ENCODE measurements at regions not wholly inside any gene's neighbourhood (a gene's known extent, or its start where the extent isn't known, plus 50 kb on each side); places are given as distances from the start of the nearest gene placed in this dataset.
A peak's percentile ranks its signal among the peaks of the same experiment; 100 is the strongest.

DNA sequence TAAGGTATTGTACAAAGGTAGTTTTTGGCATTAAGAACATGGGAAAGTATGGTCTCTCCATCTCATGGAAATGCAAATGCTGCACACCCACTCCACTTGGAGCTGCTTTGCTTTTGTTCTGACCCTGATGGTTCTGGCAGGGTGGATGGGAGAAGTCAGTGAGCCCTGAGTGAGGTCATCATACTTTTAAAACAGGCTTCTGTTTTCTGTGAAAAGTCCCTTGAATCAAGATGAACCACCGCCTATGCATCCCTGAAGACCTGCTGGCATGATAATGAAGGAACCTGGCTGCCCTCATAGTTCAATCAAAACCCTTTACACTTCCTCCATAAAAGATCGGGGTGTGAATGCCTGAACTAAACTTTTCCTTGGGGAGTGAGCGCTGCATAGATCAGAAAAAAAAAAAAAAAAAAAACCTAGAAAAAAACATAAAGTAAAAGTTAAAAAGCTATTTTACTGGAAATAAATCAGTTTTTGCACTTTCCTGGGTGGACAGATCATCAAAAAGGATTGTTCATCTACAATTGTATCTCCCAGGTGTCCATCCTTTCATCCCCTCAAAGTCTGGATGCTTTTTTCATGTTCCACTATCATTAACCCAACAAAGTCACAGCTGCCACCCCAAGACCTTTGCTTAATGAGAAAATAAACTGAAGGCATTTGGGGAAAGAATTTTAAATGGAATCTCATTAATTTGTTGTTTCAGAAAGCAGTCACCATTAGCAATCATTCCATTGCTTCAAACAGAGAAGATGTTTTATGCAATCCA, 728.1 kb upstream of the DDX18 start:
- no peak for DNase-seq

DNA sequence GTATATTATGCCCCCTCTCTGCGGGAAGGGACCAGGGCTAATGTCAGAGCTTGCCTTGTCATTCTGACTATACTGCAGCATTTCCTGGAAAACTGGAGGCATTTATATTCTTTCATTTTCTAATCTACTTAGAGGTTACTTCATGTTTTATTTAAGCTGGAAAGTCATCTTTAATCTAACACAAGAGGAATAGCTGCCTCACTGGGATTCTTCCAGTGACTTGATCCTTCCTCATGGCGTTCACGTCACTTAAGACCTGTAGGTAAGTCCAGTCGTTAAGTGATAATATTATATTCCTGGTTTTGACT, 727.6 kb upstream of the DDX18 start:
- DNase-seq = no peak

DNA sequence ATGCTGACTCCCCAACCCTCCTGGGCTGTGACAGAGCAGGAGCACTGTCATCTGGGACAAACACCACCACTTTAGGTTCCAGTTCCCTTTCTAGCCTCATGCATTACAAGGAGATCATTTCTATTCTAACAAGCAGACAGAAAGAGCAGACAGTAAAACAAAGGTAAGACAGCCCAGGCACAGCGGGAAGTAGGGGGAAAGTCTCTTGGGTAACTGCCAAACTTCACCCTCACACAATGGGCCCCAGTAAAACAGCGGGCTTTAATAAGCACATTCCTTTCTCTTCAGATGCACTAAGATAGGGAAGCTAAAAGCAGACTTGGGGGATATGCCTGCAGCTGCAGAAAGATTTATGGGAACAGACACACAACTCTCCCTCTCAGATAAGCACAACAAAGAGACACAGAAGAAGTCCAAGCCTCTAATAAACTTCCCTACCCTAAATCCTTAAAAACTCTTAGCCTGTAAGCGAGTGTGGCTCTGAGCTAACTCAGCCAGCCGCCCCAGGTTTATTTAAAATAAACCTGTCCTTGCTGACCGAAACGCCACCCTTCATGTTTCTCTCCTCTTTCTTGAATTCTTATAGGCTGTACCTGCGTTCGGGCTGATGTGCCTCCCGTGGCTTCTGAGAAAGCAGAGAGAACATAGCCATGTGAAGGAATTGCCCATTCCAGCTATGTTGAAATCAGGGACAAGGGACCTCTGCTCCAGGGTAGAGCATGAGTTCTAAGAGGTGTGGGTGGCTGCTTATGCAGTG, 726.8 kb upstream of the DDX18 start:
- no peak for DNase-seq

DNA sequence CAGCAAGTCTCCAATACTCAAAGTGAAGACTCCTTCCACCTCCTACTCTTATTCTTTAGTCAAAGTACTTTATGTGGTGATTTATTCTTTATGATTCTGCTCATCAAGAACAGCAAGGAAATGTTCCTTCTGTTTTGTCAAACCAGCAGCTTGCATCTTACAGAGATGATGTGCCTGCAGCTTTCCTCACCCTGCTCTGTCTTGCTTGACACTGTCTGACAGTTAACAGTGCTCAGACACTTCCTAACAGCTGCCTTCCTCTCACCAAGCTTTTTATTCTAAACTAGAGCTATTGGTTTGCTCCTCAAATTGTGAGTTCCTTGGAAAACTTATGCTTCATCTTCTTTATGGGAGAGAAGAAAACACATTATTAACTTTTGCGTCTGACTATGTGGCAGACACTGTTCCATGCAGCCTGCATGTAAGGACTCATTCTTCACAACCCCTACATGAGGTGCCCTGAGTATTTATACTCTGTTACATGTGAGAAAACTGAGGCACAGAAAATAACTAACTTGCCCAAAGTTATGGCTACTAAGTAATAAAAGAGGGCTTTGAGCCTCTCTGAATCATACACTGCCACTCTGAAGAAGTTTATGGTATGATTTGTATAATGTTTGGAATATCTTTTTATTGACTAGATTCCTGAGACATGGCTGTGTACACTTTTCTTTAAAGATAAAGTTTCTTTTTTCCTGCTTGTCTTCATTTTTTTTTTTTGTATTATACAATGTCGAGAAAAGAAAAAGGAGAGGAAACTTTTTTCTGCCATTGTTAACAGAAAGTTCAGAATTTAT, 723.3 kb upstream of the DDX18 start:
- DNase-seq = no peak

DNA sequence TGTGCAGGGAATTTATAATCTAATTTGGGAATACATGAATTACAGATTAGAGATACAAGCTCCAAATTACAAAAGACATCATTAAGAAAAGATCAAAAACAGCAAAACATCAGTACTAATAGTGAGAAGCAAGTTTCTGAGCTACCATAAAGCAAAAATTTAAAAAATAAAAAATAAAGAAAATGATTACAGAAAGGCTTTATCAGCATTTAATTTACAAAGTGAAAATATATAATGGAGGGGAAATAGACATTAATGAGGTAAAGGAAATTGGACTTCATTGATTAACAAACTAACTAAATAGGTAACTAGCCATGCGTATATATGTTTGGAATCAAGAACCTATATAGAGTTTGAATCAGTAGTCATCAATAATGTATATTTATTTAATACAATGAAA, 712.9 kb upstream of the DDX18 start:
- no peak for DNase-seq

DNA sequence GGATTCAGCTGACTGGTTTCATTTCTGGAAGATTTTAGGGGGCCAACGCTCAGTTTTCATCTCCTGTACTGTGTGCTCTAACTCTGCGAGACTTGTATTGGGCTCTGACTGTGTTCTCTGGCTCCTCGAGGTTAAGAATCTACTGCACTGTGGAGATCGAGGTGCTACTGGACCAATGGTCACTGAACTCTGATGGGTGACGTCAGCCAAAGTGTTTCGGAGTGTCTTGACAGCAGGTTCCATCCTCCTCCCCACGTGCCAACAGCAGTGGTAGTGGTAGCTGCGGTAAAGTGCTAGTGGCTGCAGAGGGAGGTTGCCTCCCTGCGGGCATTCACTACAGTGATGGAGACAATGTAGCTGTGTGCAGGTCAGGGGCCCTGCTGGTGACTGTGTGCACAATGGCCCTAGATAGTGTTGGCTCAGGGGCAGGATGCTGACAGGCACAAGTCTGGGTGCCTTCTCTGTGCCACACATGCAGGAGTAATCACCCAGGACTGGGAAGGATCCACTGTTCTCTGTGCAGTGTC, 705.7 kb upstream of the DDX18 start:
- no peak for DNase-seq

DNA sequence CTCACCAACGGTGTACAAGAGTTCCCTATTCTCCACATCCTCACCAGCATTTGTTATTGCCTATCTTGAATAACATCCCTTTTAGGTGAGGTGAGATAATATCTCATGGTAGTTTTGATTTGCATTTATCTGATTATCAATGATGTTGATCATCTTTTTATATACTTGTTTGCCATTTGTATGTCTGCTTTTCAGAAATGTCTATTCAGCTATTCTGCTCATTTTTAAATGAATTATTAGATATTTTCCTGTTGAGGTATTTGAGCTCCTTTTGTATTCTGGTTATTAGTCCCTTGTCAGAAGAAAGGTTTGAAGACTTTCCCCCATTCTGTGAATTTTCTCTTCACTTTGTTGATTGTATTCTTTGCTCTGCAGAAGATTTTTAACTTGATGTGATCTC, 695.5 kb upstream of the DDX18 start:
- no peak for DNase-seq

DNA sequence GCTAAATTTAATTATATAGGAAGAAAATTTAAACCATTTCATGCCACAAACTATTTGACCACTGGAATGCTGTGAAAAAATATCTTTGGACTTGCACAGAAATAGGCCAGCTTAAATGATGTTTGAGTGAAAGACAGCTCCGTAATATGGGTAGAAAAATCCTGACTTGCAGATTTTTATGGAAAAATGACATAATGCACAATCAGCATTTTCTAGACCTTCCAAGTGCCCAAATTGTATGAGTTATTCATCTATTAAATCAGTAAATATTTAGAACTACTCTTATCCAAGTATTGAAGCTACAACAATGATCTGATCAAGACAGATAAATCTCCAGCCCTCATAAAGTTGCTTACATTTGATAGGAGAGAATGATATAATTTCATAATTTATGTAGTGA, 691.1 kb upstream of the DDX18 start:
- no peak for DNase-seq

DNA sequence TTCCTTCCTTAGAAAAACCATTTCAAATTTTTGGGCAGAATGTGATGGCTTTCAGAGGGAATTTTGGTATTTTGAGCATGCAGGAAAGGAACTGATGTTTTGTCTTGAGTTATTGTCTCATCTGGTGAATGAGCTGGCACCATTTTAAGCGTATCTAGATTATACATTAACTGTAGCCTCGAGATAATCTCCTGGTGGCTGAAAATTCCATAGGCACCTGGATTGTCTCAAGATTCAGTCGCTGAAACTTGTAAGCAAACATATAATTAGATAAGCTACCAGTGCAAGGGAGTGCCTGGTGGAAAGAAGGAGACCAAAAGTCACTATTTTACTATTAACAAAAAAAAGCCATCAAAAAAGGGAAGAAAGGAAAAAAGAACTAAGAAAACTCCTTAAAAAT, 687.8 kb upstream of the DDX18 start:
- no peak for DNase-seq

DNA sequence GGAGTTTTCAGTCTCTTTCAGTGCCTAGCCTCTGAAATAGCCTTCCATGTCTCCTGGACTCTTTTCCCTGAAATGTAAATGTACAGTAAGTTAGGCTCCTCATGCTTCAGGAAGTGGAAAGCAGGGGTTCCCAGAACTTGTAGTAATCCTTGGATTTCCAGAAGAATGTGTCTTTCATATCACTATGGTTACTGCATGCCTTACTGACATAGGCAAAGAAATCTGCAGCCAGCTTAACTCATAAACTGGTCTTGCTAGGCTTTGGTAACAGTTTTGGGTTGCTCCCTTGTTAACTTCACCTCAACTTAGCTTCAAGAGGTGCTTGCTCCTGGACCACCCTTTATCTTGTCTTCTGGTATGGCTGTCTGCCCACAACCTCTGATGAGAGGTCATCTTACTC, 686.8 kb upstream of the DDX18 start:
- DNase-seq = no peak

DNA sequence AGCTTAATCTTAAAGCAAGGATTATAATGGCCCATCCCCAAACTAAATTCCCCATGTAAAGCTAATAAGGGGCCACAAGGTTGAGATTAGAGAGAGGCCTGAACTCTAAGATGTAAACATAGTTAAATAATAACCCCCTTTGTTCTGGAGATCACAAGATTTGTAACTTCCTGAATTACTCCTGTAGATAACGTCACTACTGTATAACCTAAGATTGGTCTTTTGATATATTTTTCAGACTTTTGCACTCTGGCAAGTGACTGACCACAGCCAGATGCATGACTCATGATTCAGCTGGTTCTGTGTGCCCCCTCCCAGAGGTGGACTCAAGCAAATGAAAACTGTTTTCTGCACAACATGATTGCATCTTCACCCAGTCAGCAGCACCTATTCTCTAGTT, 686.0 kb upstream of the DDX18 start:
- DNase-seq = no peak

DNA sequence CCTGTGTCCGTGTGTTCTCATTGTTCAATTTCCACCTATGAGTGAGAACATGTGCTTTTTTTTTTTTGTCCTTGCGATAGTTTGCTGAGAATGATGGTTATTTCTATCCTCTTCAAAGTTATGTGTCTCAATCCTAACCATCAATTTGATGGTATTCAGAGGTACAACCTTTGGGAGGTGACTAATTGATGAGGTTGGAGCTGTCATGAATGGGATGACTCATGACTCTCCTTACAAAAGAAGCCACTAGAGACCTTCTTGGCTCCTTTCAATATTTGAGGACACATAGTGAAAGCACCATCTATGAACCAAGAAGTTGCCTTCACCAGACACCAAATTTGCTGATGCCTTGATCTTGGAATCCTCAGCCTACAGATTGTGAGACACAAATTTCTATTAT, 677.1 kb upstream of the DDX18 start:
- DNase-seq = no peak

DNA sequence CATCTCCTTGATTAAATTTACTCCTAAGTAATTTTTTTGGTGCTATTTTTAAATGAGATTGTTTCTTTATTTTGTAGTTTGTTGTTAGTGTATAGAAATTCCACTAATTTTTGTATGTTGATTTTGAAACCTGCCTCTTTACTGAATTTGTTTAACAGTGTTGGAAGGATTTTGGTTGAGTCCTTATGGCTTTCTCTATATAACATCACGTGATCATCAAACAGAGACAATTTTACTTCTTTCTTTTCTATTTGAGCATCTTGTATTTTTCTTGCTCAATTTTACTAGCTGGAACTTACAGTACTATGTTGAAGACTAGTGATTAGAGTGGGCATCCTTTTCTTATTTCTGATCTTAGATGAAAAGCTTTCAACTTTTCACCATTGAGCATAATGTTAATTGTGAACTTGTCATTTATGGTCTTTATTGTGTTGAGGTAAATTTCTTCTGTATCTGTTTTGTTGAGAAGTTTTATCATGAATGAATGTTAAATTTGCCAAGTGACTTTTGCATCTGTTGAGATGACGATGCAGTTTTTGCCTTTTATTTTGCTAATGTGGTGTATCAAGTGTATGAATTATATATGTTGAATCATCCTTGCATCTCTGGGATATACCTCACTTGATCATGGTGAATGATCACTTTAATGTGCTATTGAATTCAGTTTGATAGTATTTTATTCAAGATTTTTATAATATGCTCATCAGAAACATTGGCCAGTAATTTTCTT, 645.3 kb upstream of the DDX18 start:
- DNase-seq = no peak

DNA sequence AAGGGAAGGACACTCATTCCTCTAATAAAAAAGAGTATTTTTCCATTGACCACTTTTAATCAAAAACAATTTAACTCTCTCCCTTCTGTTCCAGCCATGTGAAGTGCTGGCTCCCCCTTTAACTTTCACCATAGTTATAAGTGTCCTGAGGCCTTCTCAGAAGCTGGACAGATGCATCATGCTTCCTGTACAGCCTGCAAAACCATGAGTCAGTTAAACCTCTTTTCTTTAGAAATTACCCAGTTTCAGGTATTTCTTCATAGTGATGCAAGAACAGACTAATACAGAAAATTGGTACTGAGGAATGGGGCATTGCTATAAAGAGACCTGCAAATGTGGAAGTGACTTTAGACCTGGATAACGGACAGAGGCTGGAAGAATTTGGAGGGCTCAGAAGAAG, 643.6 kb upstream of the DDX18 start:
- DNase-seq = no peak

DNA sequence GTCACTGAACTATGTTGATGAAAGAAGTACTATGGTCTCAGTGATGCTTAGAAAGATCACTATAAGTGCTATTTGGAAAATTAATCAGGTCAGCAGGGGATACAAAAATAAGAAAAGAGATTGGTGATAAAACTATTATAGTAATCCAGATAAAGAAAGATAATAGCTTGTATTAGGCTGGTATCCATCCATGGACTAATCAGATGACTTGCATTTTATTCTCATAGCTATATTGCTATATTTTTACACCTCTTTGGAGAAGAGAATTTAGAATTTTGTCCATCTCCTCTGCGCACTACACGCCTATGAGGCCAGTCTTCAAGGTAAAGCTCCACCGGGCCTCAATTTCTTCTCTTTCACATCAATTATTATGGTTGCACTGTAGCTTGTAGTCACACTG, 635.1 kb upstream of the DDX18 start:
- no peak for DNase-seq

DNA sequence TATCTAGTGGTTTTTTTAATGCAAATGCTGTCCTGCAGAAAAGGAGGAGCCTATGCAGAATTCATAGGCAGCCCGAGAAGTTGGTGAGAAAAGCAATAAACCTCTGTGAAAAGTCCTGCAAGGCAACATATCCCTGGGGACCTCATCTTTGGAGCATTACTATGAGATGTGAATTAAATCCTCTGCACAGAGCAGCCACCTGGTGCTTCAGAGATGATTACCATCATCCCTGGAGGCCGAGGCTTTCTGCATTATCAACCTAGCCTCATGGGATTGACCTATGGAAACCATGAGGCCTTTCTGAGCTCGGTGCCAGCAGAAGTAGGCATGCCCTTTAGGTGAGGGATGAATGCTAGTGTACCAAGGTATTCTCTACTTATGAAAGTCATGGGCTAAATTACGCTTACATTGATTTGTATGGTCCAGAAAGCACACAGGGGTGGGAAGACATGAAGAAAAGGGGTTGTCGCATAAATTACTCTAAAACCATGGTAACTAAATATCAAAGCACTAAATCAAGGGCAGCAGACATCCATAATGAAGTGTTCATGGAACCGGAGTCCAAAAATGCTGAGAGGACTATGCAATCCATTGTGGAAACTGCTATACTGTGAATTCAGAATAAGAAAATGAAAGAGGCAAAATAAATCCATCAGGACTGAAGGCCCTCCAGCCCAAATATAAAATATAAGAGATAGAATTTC, 623.5 kb upstream of the DDX18 start:
- DNase-seq = peak; percentile 97

DNA sequence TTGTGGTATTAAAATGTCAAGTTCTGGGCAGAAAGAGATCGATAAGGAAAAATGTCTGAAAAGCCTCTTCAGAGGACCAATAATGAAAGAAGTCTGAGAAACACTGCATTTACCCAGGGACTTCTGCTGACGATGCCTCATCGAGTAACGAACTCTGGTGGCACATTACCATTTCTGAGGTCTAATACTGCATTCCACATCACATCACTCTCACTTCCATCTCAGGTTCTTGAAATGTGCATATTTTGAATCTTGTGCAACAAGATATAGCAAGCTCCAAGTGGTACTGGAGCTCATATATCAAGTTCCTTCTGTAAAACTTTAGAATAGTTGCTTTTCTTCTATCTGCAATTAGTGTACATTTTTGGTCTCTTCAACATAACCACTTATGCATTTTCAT, 619.1 kb upstream of the DDX18 start:
- no peak for DNase-seq

DNA sequence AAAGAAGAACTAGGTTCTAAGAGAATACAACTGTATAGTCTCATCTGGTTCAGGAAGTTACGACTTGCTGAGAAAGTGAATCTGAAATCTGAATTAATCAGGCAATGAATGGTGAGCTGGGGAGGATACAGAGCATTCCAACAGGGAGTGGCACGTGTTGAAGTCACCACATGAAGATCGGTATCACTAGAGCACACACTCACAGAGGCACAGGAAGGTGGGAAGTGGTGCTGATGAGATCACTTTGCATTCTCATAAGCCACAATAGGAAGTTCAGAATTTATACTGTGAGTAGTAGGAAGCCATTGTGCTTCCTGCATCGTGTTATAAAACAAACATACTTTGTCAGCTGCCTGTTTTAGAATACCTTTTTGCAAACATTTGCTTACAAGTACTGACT, 615.0 kb upstream of the DDX18 start:
- DNase-seq = no peak

DNA sequence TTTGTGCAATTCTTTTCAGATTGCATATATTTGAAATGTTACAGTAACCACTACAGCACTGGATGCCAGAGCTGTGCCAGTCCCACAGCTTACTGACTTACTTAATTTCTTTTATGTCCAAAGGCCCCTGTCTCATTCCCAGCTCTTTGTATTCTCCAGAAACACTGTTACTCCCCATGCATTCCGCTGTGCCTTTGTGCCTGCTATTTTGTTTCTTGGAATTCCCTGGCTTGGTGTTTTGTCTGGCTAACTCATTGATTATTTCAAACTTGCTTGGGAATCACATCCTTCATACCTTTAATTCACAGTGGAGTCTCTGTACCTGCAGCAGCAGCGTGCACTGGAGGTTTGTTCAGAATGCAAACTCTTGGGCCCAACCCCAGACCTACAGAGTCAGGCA, 601.9 kb upstream of the DDX18 start:
- DNase-seq = no peak

DNA sequence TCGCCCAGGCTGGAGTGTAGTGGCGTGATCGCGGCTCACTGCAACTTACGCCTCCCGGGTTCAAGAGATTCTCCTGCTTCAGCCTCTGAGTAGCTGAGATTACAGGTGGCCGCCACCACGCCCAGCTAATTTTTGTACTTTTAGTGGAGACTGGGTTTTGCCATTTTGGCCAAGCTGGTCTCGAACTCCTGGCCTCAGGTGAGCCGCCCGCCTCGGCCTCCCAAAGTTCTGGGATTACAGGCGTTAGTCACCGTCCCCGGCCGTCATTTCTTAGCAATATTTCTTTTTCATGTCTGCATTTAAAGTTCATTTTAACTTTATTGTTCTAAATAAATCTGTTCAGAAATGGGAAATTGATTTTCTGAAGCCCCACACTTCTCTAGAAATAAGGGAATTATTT, 597.3 kb upstream of the DDX18 start:
- DNase-seq = no peak

DNA sequence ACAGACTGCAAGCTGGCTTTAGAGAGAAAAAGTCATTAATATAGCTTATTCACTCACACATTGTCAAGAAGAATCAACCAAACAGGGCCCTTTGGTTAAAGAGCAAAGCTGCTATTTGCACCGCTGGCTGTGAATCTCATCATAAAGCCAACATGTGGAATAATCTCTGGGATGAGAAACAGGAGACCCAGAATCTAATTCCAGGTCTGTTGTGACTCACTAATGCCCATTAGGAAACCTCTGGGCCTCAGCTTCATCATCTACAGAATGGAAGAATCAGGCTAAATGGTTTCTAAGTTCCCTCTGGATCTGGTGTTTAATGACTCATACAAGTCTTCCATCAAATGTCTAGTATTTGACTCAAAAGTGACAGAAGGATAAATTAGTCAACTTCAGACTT, 591.7 kb upstream of the DDX18 start:
- no peak for DNase-seq

DNA sequence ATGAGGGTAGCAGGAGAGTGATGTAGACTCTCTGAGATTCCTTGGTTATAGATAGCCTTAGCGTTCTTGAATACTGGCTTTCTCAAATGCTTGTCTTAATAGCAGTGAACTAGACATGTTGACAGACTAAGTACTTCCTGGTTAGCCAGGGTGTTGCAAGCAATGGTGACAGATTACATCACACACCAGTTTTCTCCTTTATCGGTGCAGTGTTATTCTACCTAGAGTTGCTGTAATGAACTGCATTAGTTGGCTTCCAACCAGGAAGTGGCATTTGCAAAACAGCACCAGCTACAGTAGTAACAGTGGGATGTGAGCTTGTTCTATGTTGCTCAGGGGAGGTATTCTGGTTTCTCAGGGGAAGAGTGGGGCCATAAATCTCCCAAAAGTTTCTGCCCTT, 582.2 kb upstream of the DDX18 start:
- no peak for DNase-seq

DNA sequence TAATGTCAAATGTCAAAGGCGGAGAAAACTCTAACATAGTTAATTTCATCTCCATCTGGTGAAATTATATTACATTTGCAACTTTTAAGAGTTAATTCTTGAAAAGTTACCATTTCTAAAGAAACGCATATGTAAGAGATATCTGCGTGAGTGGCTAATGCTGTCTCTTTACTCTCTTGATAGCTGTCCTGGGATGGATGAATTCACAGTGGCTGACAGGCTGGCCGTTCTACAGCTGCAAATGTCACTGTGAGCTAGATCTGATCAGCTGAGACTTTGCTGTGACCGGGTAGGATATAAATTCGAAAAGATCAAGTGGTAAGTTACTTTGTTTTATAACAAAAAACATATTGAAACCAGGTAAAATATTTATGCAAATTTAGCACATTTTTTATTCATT, 557.1 kb upstream of the DDX18 start:
- no peak for DNase-seq
